Testis (tissue), 2 donors: ENCODE measurements at regions not wholly inside any gene's neighbourhood (a gene's known extent, or its start where the extent isn't known, plus 50 kb on each side); places are given as distances from the start of the nearest gene placed in this dataset.

Source experiments
- POLR2A ChIP-seq: fragments of 450-650 bp; IDR thresholded peaks from one replicate; pipeline ENCODE4 v1.6.1; 2017; ENCODE audit warnings: antibody characterized with exemption, mild to moderate bottlenecking, moderate library complexity
- TF ChIP-seq, protein P1 (sequence below), 3 experiments: fragments of 450-650 bp in 2 of 3; fragments of 200-600 bp in 1 of 3; sonication (generic) in 1 of 3; IDR thresholded peaks; one replicate each; pipeline ENCODE4 v1.5.1; 2016 to 2019; ENCODE audit warnings: antibody characterized with exemption in 3 of 3, mild to moderate bottlenecking in 2 of 3, moderate library complexity in 1 of 3

DNA sequence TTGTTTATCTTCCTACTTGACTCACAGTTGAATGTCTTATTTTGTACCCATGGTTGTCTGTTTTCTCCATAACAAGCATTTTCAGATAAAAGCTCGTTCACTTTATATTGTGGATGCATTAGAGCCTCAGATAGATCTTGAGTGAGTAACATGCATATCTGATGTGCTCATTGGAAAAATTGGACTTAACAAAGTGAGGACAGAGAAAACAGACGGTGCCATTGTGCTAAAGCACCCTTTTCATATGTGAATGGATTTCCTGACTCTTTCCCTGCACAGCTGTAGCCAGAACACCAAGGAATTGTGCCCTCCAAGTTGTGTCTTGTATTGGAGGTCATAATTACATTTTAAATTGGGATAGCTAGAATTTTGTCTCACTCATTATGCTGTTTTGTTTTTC lies 325.8 kb upstream of the MEF2C start:
- TF ChIP-seq POLR2A, result no peak
- TF ChIP-seq, protein P1, sequence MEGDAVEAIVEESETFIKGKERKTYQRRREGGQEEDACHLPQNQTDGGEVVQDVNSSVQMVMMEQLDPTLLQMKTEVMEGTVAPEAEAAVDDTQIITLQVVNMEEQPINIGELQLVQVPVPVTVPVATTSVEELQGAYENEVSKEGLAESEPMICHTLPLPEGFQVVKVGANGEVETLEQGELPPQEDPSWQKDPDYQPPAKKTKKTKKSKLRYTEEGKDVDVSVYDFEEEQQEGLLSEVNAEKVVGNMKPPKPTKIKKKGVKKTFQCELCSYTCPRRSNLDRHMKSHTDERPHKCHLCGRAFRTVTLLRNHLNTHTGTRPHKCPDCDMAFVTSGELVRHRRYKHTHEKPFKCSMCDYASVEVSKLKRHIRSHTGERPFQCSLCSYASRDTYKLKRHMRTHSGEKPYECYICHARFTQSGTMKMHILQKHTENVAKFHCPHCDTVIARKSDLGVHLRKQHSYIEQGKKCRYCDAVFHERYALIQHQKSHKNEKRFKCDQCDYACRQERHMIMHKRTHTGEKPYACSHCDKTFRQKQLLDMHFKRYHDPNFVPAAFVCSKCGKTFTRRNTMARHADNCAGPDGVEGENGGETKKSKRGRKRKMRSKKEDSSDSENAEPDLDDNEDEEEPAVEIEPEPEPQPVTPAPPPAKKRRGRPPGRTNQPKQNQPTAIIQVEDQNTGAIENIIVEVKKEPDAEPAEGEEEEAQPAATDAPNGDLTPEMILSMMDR (IDR thresholded peaks at IDR 0.05), result no peak
